Stomach (tissue), 8 donors: ENCODE measurements at regions not wholly inside any gene's neighbourhood (a gene's known extent, or its start where the extent isn't known, plus 50 kb on each side); places are given as distances from the start of the nearest gene placed in this dataset.

Experiments used
- DNase-seq, 2 donors: peaks; one replicate each; pipeline versions ENCODE4 v3.0.0 to v3.0.0-alpha.2; 2013 to 2019
- H3K27ac ChIP-seq, 5 donors: fragments of 200-600 bp in 4 of 5; sonication (generic) in 4 of 5; one replicate each; pipeline ENCODE4 v1.5.1; 2013 to 2019; ENCODE audit warnings: mild to moderate bottlenecking in 1 of 5, moderate library complexity in 1 of 5
- H3K27me3 ChIP-seq, 3 donors: fragments of 200-600 bp; sonication (generic); one replicate each; pipeline ENCODE4 v1.5.1; 2017 to 2019; ENCODE audit warnings: mixed run types in 1 of 3
- H3K36me3 ChIP-seq, 4 donors: fragments of 200-600 bp; sonication (generic); 1 replicate in 3 of 4; 2 replicates in 1 of 4; pipeline ENCODE4 v1.5.1; 2016 to 2019
- H3K4me1 ChIP-seq, 4 donors: fragments of 200-600 bp; sonication (generic); one replicate each; pipeline ENCODE4 v1.5.1; 2016 to 2019
- H3K4me3 ChIP-seq, 4 donors: fragments of 200-600 bp; sonication (generic) in 3 of 4; one replicate each; pipeline ENCODE4 v1.5.1; 2016 to 2019; ENCODE audit warnings: mild to moderate bottlenecking in 1 of 4
- H3K9me3 ChIP-seq, 4 donors: fragments of 200-600 bp; sonication (generic); one replicate each; pipeline ENCODE4 v1.5.1; 2016 to 2019
- EP300 ChIP-seq: sonication (generic); formaldehyde crosslinking; IDR thresholded peaks from one replicate; pipeline ENCODE4 v1.6.1; 2017; ENCODE audit warnings: antibody characterized with exemption
- POLR2A ChIP-seq, 4 donors: fragments of 450-650 bp; IDR thresholded peaks; one replicate each; pipeline ENCODE4 v1.6.1; 2016; ENCODE audit warnings: antibody characterized with exemption in 4 of 4, control low read depth in 2 of 4, mild to moderate bottlenecking in 1 of 4, moderate library complexity in 1 of 4
- POLR2AphosphoS5 ChIP-seq, 3 donors: sonication (generic); formaldehyde crosslinking; IDR thresholded peaks; one replicate each; pipeline ENCODE4 v1.6.1; 2016; ENCODE audit warnings: antibody characterized with exemption in 3 of 3
- WGBS, 5 donors: extraction: QIAGEN DNeasy Blood & Tissue Kit in 3 of 5; methylation state at CpG; one replicate each; pipeline versions ENCODE4 v1.1.5 to v1.1.7; 2013 to 2018; 5-methylcytosine and 5-hydroxymethylcytosine counted together
- intact Hi-C: fragments of 100-400 bp; cut with DNase I; formaldehyde crosslinking; loops from one replicate; pipeline ENCODE4 v1.15.1; 2023; ENCODE audit warnings: low total_unique reads
- TF ChIP-seq, protein P1 (sequence below), 7 experiments: fragments of 450-650 bp in 4 of 7; fragments of 200-600 bp in 3 of 7; sonication (generic) in 3 of 7; IDR thresholded peaks; one replicate each; pipeline ENCODE4 v1.5.1; 2016 to 2019; ENCODE audit warnings: antibody characterized with exemption in 7 of 7, control low read depth in 2 of 7, mild to moderate bottlenecking in 1 of 7
- donor health status: healthy with polysubstance abuse.
- donor health status: Bipolar disorder and iron deficiency.
- donor health status: healthy.

- no peak for TF ChIP-seq EP300
- TF ChIP-seq, protein P1, sequence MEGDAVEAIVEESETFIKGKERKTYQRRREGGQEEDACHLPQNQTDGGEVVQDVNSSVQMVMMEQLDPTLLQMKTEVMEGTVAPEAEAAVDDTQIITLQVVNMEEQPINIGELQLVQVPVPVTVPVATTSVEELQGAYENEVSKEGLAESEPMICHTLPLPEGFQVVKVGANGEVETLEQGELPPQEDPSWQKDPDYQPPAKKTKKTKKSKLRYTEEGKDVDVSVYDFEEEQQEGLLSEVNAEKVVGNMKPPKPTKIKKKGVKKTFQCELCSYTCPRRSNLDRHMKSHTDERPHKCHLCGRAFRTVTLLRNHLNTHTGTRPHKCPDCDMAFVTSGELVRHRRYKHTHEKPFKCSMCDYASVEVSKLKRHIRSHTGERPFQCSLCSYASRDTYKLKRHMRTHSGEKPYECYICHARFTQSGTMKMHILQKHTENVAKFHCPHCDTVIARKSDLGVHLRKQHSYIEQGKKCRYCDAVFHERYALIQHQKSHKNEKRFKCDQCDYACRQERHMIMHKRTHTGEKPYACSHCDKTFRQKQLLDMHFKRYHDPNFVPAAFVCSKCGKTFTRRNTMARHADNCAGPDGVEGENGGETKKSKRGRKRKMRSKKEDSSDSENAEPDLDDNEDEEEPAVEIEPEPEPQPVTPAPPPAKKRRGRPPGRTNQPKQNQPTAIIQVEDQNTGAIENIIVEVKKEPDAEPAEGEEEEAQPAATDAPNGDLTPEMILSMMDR (IDR thresholded peaks at IDR 0.05) = no peak
- no peak for TF ChIP-seq POLR2A (IDR thresholded peaks at IDR 0.05)
- no peak for TF ChIP-seq POLR2AphosphoS5 (IDR thresholded peaks at IDR 0.05)
- WGBS, 5 donors = 49 to 80% (median 66%) methylated on average over 6 to 7 of the region's 7 CpGs
- DNase-seq = peak in 1 of 2 donors; percentile 86
- Histone ChIP-seq H3K36me3 (no peaks in the 10 kb centered on the region), H3K27ac (peak overlapping the region; percentile 20 to 70 (median 49)), H3K27me3 (no peaks in the 10 kb centered on the region), H3K4me1 (no peaks in the 10 kb centered on the region), H3K4me3 (no peak overlapping the region), H3K9me3 (no peaks in the 10 kb centered on the region)
- intact Hi-C loops = no loop called here
These were observed 112.2 kb upstream of the GALNT17 start for GRCh38 chr7:71019706-71020105.

GRCh38 chr7:71021131-71021530 is 110.8 kb upstream of the GALNT17 start:
- no peak overlapping the region for H3K4me3 ChIP-seq
- no peaks in the 10 kb centered on the region for H3K36me3 ChIP-seq
- H3K27ac ChIP-seq = no peak overlapping the region
- 70 to 91% (median 76%) methylated on average over 4 of the region's 4 CpGs for WGBS, 5 donors
- no peaks in the 10 kb centered on the region for H3K27me3 ChIP-seq
- H3K9me3 ChIP-seq = peaks cover 0 to 7% (median 0%) of the 10 kb centered on the region in 4 donors
- intact Hi-C loops = no loop called here
- no peaks in the 10 kb centered on the region for H3K4me1 ChIP-seq
- DNase-seq = peak in 1 of 2 donors; percentile 48
- TF ChIP-seq EP300 (no peak), POLR2AphosphoS5 (IDR thresholded peaks at IDR 0.05) (no peak), POLR2A (IDR thresholded peaks at IDR 0.05) (no peak)
- TF ChIP-seq, protein P1 (IDR thresholded peaks at IDR 0.05) = no peak

- TF ChIP-seq EP300 (no peak), POLR2A (IDR thresholded peaks at IDR 0.05) (no peak), POLR2AphosphoS5 (IDR thresholded peaks at IDR 0.05) (no peak)
- TF ChIP-seq, protein P1 (IDR thresholded peaks at IDR 0.05) = no peak
- Histone ChIP-seq H3K4me3 (no peak overlapping the region), H3K27me3 (no peaks in the 10 kb centered on the region), H3K9me3 (peaks cover 0 to 13% (median 0%) of the 10 kb centered on the region in 4 donors), H3K27ac (no peak overlapping the region), H3K4me1 (no peaks in the 10 kb centered on the region), H3K36me3 (no peaks in the 10 kb centered on the region)
- DNase-seq = no peak
- intact Hi-C loops = no loop called here
- 46 to 77% (median 59%) methylated on average over 5 of the region's 5 CpGs for WGBS, 5 donors
These were observed 105.3 kb upstream of the GALNT17 start for GRCh38 chr7:71026680-71027079.

DNA sequence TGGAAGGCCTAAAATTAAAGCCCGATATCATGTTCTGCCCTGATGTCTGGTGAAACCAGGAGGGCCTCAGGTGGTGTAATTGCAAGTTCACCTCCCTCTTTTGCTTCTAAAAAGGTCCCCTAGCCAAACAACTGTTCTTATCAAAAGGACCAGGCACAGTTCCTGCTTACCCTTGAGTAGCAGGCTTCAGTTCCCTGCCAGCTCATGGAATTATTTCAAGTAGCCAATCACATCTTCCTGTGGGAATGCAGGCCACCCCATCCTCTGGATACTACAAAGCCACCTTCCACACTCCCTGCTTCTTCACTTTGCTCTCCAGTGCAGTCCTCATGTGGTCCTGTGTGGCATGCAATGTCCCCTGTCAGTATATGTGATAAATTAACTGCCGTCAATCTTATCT is 97.7 kb upstream of the GALNT17 start:
- 84 to 100% (median 90%) methylated on average over 2 of the region's 2 CpGs for WGBS, 5 donors

More for the DNA sequence above, 97.7 kb upstream of the GALNT17 start:
- Histone ChIP-seq H3K4me1 (no peaks in the 10 kb centered on the region), H3K9me3 (peaks cover 0 to 21% (median 5%) of the 10 kb centered on the region in 4 donors), H3K27me3 (no peaks in the 10 kb centered on the region), H3K27ac (no peak overlapping the region), H3K36me3 (no peaks in the 10 kb centered on the region), H3K4me3 (no peak overlapping the region)
- TF ChIP-seq, protein P1 (IDR thresholded peaks at IDR 0.05) = no peak
- no peak for TF ChIP-seq EP300
- no peak for TF ChIP-seq POLR2A (IDR thresholded peaks at IDR 0.05)
- no peak for TF ChIP-seq POLR2AphosphoS5 (IDR thresholded peaks at IDR 0.05)
- intact Hi-C loops = no loop called here
- no peak for DNase-seq
